HG03103 (cell line): ENCODE measurements at regions not wholly inside any gene's neighbourhood (a gene's known extent, or its start where the extent isn't known, plus 50 kb on each side); places are given as distances from the start of the nearest gene placed in this dataset.

Experiments
- ATAC-seq: cut with Tn5 transposase; IDR thresholded peaks from one replicate; pipeline ENCODE4 v1.9.1; 2021; ENCODE audit warnings: low read depth; ENCODE audit not compliant: unreplicated experiment

GRCh38 chr12:17695495-17695894 lies 394.5 kb downstream of the RERGL start:
- no peak for ATAC-seq

GRCh38 chr12:17691369-17691768 lies 398.6 kb downstream of the RERGL start:
- ATAC-seq, result no peak

DNA sequence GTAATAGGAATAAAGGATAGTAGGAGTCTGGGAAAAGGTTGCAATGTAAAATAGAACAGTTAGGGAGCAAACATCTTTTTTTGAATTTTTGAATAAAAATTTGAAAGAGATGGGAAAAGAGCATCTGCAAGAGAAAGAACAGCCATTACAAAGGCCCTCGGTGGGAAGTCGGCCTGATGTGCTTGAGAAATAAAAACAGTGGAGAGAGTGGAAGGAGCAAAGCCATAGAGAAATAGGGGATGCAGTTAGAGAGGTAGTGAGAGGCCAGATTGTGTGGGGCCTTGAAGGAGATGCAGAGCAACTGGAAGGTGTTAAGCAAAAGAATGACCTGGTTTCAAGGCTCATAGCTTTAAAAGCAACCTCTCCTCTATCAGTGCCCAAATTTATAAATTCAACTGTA lies 409.8 kb downstream of the RERGL start:
- no peak for ATAC-seq

DNA sequence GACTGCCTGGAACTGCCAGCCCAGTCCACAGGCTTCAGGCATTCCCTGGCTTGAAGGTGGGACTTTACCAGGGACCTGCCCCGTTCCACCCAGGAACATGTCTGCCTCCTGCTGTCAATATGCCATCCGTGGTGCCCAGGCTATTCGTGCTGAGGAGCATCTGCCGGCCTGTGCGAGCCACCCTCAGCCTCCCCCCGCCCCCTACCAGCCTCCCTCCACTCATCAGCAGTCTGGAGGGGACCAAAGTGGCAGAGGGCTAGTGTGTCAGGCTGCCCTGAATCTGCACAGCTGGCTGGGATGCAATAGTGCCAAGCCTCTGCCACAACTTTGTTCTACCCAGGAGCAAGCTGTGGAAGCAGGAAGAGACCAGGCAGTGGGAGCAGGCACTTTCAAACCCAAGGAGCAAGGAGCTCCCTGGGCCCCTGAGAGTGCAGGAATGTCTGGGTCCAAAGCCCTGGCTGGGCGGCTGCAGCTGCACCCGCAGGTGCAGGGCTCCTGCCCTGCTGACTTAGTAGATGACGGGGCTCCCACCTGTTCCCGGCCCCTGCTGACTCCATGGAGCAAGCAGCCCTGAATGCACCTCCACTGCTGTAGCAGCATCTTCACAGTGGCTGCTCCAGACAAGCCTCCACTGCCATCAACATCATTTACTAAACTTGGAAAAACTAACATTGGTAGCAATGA lies 423.2 kb downstream of the RERGL start:
- ATAC-seq, result no peak

GRCh38 chr12:17665839-17666238 lies 424.2 kb downstream of the RERGL start:
- ATAC-seq, result no peak

GRCh38 chr12:17661250-17661649 lies 428.7 kb downstream of the RERGL start:
- no peak for ATAC-seq

DNA sequence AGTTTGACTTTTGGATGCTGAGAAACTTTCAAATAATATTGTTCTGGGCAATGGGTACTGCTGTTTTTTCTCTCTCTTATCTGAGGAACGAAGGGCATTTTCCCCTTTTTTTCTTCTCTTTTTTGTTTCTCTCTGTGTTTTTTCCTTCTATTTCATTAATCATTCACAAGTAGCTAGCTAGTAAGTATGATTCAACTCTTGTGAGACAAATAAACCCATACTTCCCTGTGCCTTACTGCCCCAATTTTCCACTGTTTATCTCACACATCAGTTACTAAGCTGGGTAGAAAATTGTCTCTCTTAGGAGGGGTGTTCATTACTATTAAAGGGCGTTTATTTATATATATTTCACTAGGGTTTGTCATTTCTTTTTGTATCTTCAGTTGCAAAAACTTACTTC lies 437.6 kb downstream of the RERGL start:
- no peak for ATAC-seq

- ATAC-seq, result no peak
Measured at GRCh38 chr12:17642340-17642650, 447.7 kb downstream of the RERGL start.

- no peak for ATAC-seq
Measured at GRCh38 chr12:17640615-17641014, 449.4 kb downstream of the RERGL start.

DNA sequence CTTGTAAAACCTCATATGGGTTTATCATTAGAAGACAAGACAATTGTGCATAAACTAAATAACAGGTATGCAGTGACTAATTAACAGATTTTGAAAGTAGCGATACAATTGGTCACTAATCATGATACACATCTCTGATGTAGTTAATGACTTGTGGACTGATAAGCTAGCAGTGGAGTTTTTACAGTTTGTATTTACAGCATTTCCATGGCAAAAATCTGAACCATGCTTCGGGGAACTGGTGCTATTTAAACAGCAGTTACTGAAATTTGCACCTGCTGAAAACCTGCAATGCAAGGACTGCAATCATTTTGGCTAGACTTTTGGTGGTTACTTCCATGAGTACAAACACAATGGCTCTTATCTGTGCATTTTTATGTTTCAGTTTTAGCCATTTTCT lies 471.2 kb downstream of the RERGL start:
- ATAC-seq, result no peak

DNA sequence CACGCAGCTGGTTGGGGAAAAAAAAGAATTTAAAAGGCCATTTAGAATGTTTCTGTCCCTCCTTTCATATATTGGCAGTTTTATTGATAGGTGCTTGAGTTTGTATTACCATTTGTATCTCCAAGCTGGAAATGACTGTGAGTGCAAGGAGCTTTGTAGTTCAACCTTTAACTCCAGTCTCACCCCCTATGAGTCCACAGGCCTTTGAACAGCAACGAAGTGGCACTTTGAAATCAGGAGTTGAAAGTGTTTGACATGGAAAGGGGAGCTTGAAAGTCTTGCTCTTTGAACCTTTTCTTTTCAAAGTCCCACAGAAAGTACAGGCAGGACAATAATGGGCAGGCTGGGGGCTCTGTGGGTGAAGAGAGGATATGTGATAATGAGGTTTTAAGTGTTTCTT lies 480.3 kb downstream of the RERGL start:
- no peak for ATAC-seq

DNA sequence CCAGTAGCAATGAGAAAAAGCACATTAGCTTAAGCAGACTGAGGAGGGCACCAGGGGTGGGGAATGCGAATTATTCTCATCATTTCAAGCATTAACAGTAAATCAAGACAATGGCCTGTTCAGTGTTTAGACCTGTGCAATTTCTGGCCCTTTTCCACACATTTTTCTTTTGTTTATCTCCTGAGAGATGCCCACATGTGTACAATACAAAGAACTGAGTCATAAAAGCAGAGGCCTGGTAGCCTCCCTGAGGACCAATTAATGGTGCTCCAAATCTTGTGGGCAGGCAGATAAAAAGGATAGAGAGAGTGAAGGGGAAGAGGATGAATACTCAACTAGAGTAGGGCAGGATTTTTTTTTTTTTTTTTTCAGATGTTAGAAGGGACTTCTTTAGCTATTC lies 480.8 kb downstream of the RERGL start:
- ATAC-seq, result no peak

GRCh38 chr12:17595111-17595510 lies 494.9 kb downstream of the RERGL start:
- ATAC-seq, result no peak

DNA sequence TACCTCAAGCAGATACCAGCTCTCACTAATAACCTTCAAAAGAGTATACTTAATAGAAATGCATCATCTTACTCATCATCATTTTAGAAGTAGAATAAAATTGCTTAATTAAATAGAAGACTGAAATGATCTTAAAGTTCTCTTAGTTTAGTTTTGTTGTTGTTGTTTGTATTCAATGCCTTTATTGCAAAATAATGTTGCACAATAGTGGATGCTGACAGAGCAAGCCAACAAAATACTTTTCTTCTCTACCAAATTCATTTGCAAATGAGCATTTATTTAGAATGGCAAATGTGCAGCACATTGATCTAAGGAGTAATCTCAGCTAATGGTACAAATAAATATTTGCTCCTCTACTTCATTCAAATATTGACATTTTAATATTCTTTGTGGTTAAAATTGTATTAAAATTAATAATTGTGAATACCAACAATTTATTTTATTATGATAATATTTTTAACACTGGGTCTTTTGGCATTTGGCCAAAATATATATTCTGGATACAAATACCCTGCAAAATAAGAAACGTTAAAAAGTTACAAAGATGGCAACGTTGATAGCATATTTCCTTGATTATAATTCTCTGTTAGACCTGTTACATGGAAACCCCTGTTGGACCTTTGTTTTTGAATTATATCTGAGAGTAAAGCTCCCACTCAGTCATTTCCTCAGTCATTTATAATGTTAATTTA lies 496.1 kb downstream of the RERGL start:
- ATAC-seq, result no peak

- no peak for ATAC-seq
Measured at GRCh38 chr12:17592472-17592871, 497.5 kb downstream of the RERGL start.

GRCh38 chr12:17591005-17591681 lies 498.9 kb downstream of the RERGL start:
- ATAC-seq, result no peak

GRCh38 chr12:17588968-17589367 lies 501.0 kb downstream of the RERGL start:
- no peak for ATAC-seq

- no peak for ATAC-seq
Measured at GRCh38 chr12:17579205-17580026, 510.6 kb downstream of the RERGL start.

- ATAC-seq, result no peak
Measured at GRCh38 chr12:17577405-17577804, 512.6 kb downstream of the RERGL start.

DNA sequence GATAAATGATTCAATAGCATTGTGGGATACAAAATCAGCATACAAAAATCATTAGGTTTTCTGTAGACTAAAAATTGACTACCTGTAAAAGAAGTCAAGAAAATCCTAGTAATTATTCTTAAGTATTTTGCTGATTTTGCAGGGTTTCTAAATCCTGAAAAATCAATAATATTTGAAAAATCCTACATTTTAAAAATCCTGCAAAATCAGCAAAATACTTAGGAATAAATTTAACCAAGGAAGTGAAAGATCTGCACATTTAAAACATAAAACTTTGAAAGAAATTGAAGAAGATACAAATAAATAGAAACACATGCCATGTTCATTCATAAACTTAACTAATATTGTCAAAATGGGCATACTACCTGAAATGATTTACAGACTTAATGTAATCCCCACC lies 517.7 kb downstream of the RERGL start:
- no peak for ATAC-seq

GRCh38 chr12:17571047-17571446 lies 518.9 kb downstream of the RERGL start:
- no peak for ATAC-seq
